GM23338 (cell line): ENCODE measurements at regions not wholly inside any gene's neighbourhood (a gene's known extent, or its start where the extent isn't known, plus 50 kb on each side); places are given as distances from the start of the nearest gene placed in this dataset.

ENCODE experiments used
- ATAC-seq: fragments of 200-7000 bp; cut with Tn5 transposase; 3 replicates; pipeline ENCODE4 v1.9.1; 2020
- DNase-seq: peaks from one replicate; pipeline ENCODE4 v3.0.0-alpha.2; 2015; ENCODE audit warnings: low spot score
- H2AFZ ChIP-seq: fragments of 200-600 bp; sonication (generic); 2 replicates; pipeline ENCODE4 v1.8.0; 2016; ENCODE audit warnings: antibody characterized with exemption, mild to moderate bottlenecking, moderate library complexity
- H3F3A ChIP-seq: fragments of 200-600 bp; sonication (generic); replicated peaks from 2 replicates; pipeline ENCODE4 v1.8.0; 2017; ENCODE audit warnings: antibody characterized with exemption, mixed run types, low read depth
- H3K27ac ChIP-seq: fragments of 200-600 bp; sonication (generic); 2 replicates; pipeline ENCODE4 v1.6.1; 2016; ENCODE audit warnings: low read depth
- H3K27me3 ChIP-seq: fragments of 200-600 bp; sonication (generic); 2 replicates; pipeline ENCODE4 v1.8.0; 2016; ENCODE audit warnings: mild to moderate bottlenecking, mixed run types, moderate library complexity; ENCODE audit not compliant: insufficient read depth
- H3K36me3 ChIP-seq: fragments of 200-600 bp; sonication (generic); 2 replicates; pipeline ENCODE4 v1.8.0; 2016; ENCODE audit warnings: mild to moderate bottlenecking; ENCODE audit not compliant: insufficient read depth
- H3K4me1 ChIP-seq: fragments of 200-600 bp; sonication (generic); 2 replicates; pipeline ENCODE4 v1.8.0; 2016; ENCODE audit warnings: mild to moderate bottlenecking, moderate library complexity; ENCODE audit not compliant: insufficient read depth
- H3K4me2 ChIP-seq: fragments of 200-600 bp; sonication (generic); 2 replicates; pipeline ENCODE4 v1.7.1; 2017; ENCODE audit warnings: mixed run types
- H3K4me3 ChIP-seq: fragments of 200-600 bp; sonication (generic); 2 replicates; pipeline ENCODE4 v1.6.1; 2016; ENCODE audit warnings: mixed run types
- H3K79me2 ChIP-seq: fragments of 200-600 bp; sonication (generic); replicated peaks from 2 replicates; pipeline ENCODE4 v1.8.0; 2017; ENCODE audit warnings: mild to moderate bottlenecking; ENCODE audit not compliant: insufficient read depth
- H3K9me2 ChIP-seq: fragments of 200-600 bp; sonication (generic); 2 replicates; pipeline ENCODE4 v1.8.0; 2017; ENCODE audit not compliant: insufficient read depth
- H4K20me1 ChIP-seq: fragments of 200-600 bp; sonication (generic); replicated peaks from 2 replicates; pipeline ENCODE4 v1.8.0; 2017; ENCODE audit warnings: mild to moderate bottlenecking; ENCODE audit not compliant: insufficient read depth
- H3K27ac Mint-ChIP-seq: 2 replicates; pipeline ENCODE4 v1.8.0; 2020; ENCODE audit warnings: inconsistent platforms, mild to moderate bottlenecking, moderate library complexity, mixed read lengths
- H3K27me3 Mint-ChIP-seq: 3 replicates; pipeline ENCODE4 v1.8.0; 2022; ENCODE audit warnings: low read depth, mild to moderate bottlenecking, moderate library complexity, mixed read lengths, inconsistent platforms; ENCODE audit not compliant: insufficient read depth, poor library complexity
- H3K36me3 Mint-ChIP-seq: 3 replicates; pipeline ENCODE4 v1.8.0; 2021; ENCODE audit warnings: low read depth, mild to moderate bottlenecking, inconsistent platforms, moderate library complexity, mixed read lengths
- H3K4me1 Mint-ChIP-seq: 3 replicates; pipeline ENCODE4 v1.8.0; 2020; ENCODE audit warnings: mild to moderate bottlenecking, inconsistent platforms, mixed read lengths
- H3K4me3 Mint-ChIP-seq: 3 replicates; pipeline ENCODE4 v1.8.0; 2021; ENCODE audit warnings: moderate library complexity, mild to moderate bottlenecking, inconsistent platforms, mixed read lengths
- H3K9me3 Mint-ChIP-seq: 3 replicates; pipeline ENCODE4 v1.8.0; 2020; ENCODE audit warnings: moderate library complexity, mild to moderate bottlenecking, inconsistent platforms, mixed read lengths
- CREB1 ChIP-seq: fragments of 250-450 bp; sonication (Bioruptor Pico); IDR thresholded peaks from 2 replicates; pipeline ENCODE4 v1.5.0; 2020; ENCODE audit warnings: low read depth, mild to moderate bottlenecking, moderate library complexity
- EZH2 ChIP-seq: fragments of 200-600 bp; sonication (generic); IDR thresholded peaks from one replicate; pipeline ENCODE4 v1.8.0; 2017; ENCODE audit warnings: antibody characterized with exemption, mild to moderate bottlenecking, low read depth; ENCODE audit not compliant: unreplicated experiment
- EZH2phosphoT487 ChIP-seq: fragments of 200-600 bp; sonication (generic); IDR thresholded peaks from one replicate; pipeline ENCODE4 v1.8.1; 2018; ENCODE audit warnings: antibody characterized with exemption; ENCODE audit not compliant: unreplicated experiment
- JUNB ChIP-seq: IDR thresholded peaks from one replicate; pipeline ENCODE4 v1.6.1; 2016; ENCODE audit warnings: antibody characterized with exemption; ENCODE audit not compliant: unreplicated experiment
- POLR2AphosphoS5 ChIP-seq: IDR thresholded peaks from 2 replicates; pipeline ENCODE4 v1.6.1; 2016; ENCODE audit warnings: antibody characterized with exemption, low read depth
- ZNF331 ChIP-seq: fragments of 250-450 bp; sonication (Bioruptor Pico); IDR thresholded peaks from 2 replicates; pipeline ENCODE4 v1.5.0; 2020; ENCODE audit warnings: low read depth, mild to moderate bottlenecking, moderate library complexity
- ZNF462 ChIP-seq: fragments of 250-450 bp; sonication (Bioruptor Pico); IDR thresholded peaks from 2 replicates; pipeline ENCODE4 v1.5.0; 2020; ENCODE audit warnings: mild to moderate bottlenecking, moderate library complexity
- TF ChIP-seq, protein P1 (sequence below): IDR thresholded peaks from 2 replicates; pipeline ENCODE4 v1.6.1; 2016; ENCODE audit warnings: antibody characterized with exemption

GRCh38 chr1:234989479-234990327 lies 138.9 kb downstream of the TOMM20 start:
- Mint-ChIP-seq H3K36me3 (peaks cover 2% of the 10 kb centered on the region; the same call in 1 of the 3 replicates), H3K9me3 (no peaks in the 10 kb centered on the region; the same call in 2 of the 3 replicates), H3K27ac (no peak overlapping the region), H3K4me1 (peaks cover 18% of the 10 kb centered on the region), H3K27me3 (peaks cover 5% of the 10 kb centered on the region), H3K4me3 (no peak overlapping the region)
- Histone ChIP-seq H3K27me3 (no peaks in the 10 kb centered on the region), H3K4me3 (no peak overlapping the region), H3K9me2 (no peaks in the 10 kb centered on the region), H4K20me1 (no peaks in the 10 kb centered on the region), H3K4me1 (peaks cover 21% of the 10 kb centered on the region), H3K79me2 (no peaks in the 10 kb centered on the region), H2AFZ (no peak overlapping the region), H3K27ac (no peak overlapping the region), H3F3A (no peaks in the 10 kb centered on the region; the same call in 1 of the 2 replicates), H3K36me3 (no peaks in the 10 kb centered on the region), H3K4me2 (no peak overlapping the region)
- TF ChIP-seq ZNF331, result no peak
- TF ChIP-seq CREB1 (CRISPR knock-in tag), result no peak
- DNase-seq (no peak), ATAC-seq (no peak)

GRCh38 chr1:234989019-234989418 lies 139.6 kb downstream of the TOMM20 start:
- Histone ChIP-seq H3K36me3 (no peaks in the 10 kb centered on the region), H3K27me3 (no peaks in the 10 kb centered on the region), H3K4me2 (no peak overlapping the region), H3K4me3 (no peak overlapping the region), H3K9me2 (no peaks in the 10 kb centered on the region), H3K4me1 (peaks cover 21% of the 10 kb centered on the region), H3K27ac (no peak overlapping the region), H2AFZ (no peak overlapping the region), H3K79me2 (no peaks in the 10 kb centered on the region), H3F3A (no peaks in the 10 kb centered on the region; the same call in 1 of the 2 replicates), H4K20me1 (no peaks in the 10 kb centered on the region)
- no peak for ATAC-seq
- H3K9me3 Mint-ChIP-seq, result no peaks in the 10 kb centered on the region; the same call in 2 of the 3 replicates
- H3K27me3 Mint-ChIP-seq, result peaks cover 6% of the 10 kb centered on the region
- H3K4me3 Mint-ChIP-seq, result no peak overlapping the region
- no peak for DNase-seq
- peaks cover 23% of the 10 kb centered on the region for H3K4me1 Mint-ChIP-seq
- TF ChIP-seq JUNB (no peak), CREB1 (CRISPR knock-in tag) (no peak)
- no peak overlapping the region for H3K27ac Mint-ChIP-seq
- H3K36me3 Mint-ChIP-seq, result peaks cover 2% of the 10 kb centered on the region; the same call in 1 of the 3 replicates

DNA sequence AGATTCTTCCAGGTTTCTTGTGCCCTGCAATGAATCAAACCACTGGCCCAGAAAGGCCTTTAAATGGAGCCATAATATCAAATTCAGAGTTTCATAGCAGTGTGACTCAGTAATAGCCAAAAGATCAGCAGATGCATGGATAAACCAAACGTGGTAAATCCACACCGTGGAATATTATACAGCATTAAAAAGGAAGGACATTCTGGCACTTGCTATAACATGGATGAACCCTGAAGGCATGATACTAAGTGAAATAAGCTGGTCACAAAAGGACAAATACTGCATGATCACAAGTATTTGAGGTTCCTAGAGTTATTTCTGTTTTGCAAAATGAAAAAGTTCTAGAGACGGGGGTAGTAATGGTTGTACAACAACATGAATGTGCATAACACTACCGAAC lies 140.1 kb downstream of the TOMM20 start:
- Mint-ChIP-seq H3K4me1 (peaks cover 24% of the 10 kb centered on the region), H3K27me3 (peaks cover 6% of the 10 kb centered on the region), H3K9me3 (no peaks in the 10 kb centered on the region; the same call in 2 of the 3 replicates), H3K36me3 (peaks cover 2% of the 10 kb centered on the region; the same call in 1 of the 3 replicates), H3K27ac (no peak overlapping the region), H3K4me3 (no peak overlapping the region)
- Histone ChIP-seq H3K4me3 (no peak overlapping the region), H3K9me2 (no peaks in the 10 kb centered on the region), H2AFZ (no peak overlapping the region), H3K4me2 (no peak overlapping the region), H3K4me1 (peaks cover 26% of the 10 kb centered on the region), H4K20me1 (no peaks in the 10 kb centered on the region), H3K27me3 (no peaks in the 10 kb centered on the region), H3K79me2 (no peaks in the 10 kb centered on the region), H3K36me3 (no peaks in the 10 kb centered on the region), H3K27ac (no peak overlapping the region), H3F3A (no peaks in the 10 kb centered on the region; the same call in 1 of the 2 replicates)
- ATAC-seq (no peak), DNase-seq (no peak)
- TF ChIP-seq, protein P1, sequence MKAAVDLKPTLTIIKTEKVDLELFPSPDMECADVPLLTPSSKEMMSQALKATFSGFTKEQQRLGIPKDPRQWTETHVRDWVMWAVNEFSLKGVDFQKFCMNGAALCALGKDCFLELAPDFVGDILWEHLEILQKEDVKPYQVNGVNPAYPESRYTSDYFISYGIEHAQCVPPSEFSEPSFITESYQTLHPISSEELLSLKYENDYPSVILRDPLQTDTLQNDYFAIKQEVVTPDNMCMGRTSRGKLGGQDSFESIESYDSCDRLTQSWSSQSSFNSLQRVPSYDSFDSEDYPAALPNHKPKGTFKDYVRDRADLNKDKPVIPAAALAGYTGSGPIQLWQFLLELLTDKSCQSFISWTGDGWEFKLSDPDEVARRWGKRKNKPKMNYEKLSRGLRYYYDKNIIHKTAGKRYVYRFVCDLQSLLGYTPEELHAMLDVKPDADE, result no peak
- TF ChIP-seq JUNB (no peak), ZNF462 (CRISPR knock-in tag) (no peak), POLR2AphosphoS5 (no peak), CREB1 (CRISPR knock-in tag) (no peak), EZH2phosphoT487 (no peak), EZH2 (no peak)
